Activated CD4-positive, alpha-beta T cell treated with anti-CD3 and anti-CD28 coated beads for 36 hours (primary cell): ENCODE measurements at regions not wholly inside any gene's neighbourhood (a gene's known extent, or its start where the extent isn't known, plus 50 kb on each side); places are given as distances from the start of the nearest gene placed in this dataset.

Experiments used
- ATAC-seq: fragments of 200-7000 bp; cut with Tn5 transposase; one replicate; pipeline ENCODE4 v1.10.0; 2021; ENCODE audit warnings: mild to moderate bottlenecking, moderate library complexity
- CTCF ChIA-PET: fragments of 350-600 bp; sonication (Branson Sonifier 250); formaldehyde crosslinking; loops from one replicate; lab custom pipeline; 2021; ENCODE audit warnings: antibody characterized with exemption; lab: Charles Lee
- POLR2A ChIA-PET: fragments of 350-600 bp; sonication (Branson Sonifier 250); formaldehyde crosslinking; loops from one replicate; lab custom pipeline; 2021; ENCODE audit warnings: antibody characterized with exemption, inconsistent platforms; lab: Charles Lee
- DNase-seq: peaks from one replicate; pipeline ENCODE4 v3.0.0-alpha.2; 2020
- H3K27ac Mint-ChIP-seq: one replicate; pipeline ENCODE4 v1.8.0; 2021; ENCODE audit warnings: mixed read lengths
- H3K27me3 Mint-ChIP-seq: one replicate; pipeline ENCODE4 v1.8.0; 2021; ENCODE audit warnings: mixed read lengths
- H3K36me3 Mint-ChIP-seq: one replicate; pipeline ENCODE4 v1.8.0; 2021; ENCODE audit warnings: low read depth, mixed read lengths
- H3K4me1 Mint-ChIP-seq: one replicate; pipeline ENCODE4 v1.8.0; 2021; ENCODE audit warnings: mixed read lengths
- H3K4me3 Mint-ChIP-seq: one replicate; pipeline ENCODE4 v1.8.0; 2021; ENCODE audit warnings: mild to moderate bottlenecking, moderate library complexity, mixed read lengths
- H3K9me3 Mint-ChIP-seq: one replicate; pipeline ENCODE4 v1.8.0; 2021; ENCODE audit warnings: low read depth, mixed read lengths
- intact Hi-C, 2 experiments: fragments of 100-400 bp; cut with DNase I in 1 of 2; cut with micrococcal nuclease in 1 of 2; formaldehyde crosslinking; loops; one replicate each; pipeline versions ENCODE4 v1.14.2 to v1.15.1; 2022 to 2024; cut with DNase I, micrococcal nuclease

DNA sequence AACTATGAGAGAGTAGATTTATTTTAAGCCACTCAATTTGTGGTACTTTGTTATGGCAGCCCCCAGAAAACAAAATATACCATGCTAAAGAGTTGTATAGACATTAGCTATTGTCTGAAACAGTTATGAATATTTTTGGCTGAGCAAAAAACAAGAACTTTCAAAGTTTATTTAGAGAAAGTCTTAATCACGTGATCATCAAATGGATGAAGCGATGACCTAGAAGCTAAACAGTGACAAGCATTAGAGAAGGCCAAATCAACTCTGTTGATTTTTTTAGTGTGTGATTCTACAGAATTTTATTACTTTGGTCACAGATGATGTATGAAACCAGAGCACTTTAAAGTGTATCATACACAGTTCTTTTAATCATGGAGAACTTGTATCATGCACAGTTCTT is 1247.9 kb upstream of the MAP3K7 start:
- no peak overlapping the region for H3K4me3 Mint-ChIP-seq
- ATAC-seq: no peak
- H3K27ac Mint-ChIP-seq: no peak overlapping the region
- ChIA-PET CTCF (no interaction called here), POLR2A (no interaction called here)
- intact Hi-C loops: no loop called here
- DNase-seq: no peak
- H3K4me1 Mint-ChIP-seq: no peaks in the 10 kb centered on the region
- H3K36me3 Mint-ChIP-seq: no peaks in the 10 kb centered on the region
- peaks cover 5% of the 10 kb centered on the region for H3K9me3 Mint-ChIP-seq
- H3K27me3 Mint-ChIP-seq: no peaks in the 10 kb centered on the region

DNA sequence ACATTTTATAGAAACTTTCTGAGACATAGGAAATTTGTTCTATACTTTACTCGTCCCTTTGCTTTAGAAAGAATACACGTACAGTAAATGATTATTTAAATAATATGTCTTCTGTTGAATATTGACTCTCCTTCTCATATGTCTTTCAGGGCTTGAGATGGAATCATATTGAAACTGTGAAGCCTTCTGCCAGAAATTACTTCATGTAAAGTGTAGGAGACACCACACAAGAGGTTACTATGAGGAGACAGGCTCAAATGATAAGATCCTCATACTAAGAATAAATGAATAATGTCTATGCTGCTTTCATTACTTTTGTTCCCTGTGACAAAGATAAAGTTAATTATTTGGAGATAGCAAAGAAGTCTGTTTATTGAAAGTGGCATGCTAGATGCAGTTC is 1240.3 kb upstream of the MAP3K7 start:
- Mint-ChIP-seq H3K27me3 (no peaks in the 10 kb centered on the region), H3K9me3 (peaks cover 6% of the 10 kb centered on the region), H3K4me3 (no peak overlapping the region), H3K36me3 (no peaks in the 10 kb centered on the region), H3K4me1 (no peaks in the 10 kb centered on the region), H3K27ac (no peak overlapping the region)
- ChIA-PET CTCF (no interaction called here), POLR2A (no interaction called here)
- ATAC-seq (no peak), DNase-seq (no peak)
- intact Hi-C loops: no loop called here

DNA sequence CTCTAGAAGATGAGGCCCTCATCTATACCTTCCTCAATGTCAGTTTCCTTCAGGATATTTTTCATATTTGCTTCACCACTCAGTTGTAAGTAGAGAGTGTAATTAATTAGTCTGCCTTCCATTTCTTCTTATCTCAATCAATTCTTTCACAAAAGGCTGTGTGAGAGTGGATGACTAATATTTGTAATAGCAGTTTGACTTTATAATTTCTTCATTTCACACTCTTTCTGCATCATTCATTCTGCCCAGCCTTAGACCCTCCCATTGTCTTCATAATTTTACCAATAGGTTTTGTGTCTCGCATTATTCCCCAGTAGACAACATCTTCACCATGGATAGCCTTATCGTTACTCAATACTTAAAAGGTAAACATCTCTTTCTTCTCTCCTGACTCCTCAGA is 1239.3 kb upstream of the MAP3K7 start:
- POLR2A ChIA-PET: no interaction called here
- CTCF ChIA-PET: no interaction called here
- DNase-seq (no peak), ATAC-seq (no peak)
- intact Hi-C loops: no loop called here
- Mint-ChIP-seq H3K4me3 (no peak overlapping the region), H3K36me3 (no peaks in the 10 kb centered on the region), H3K9me3 (peaks cover 6% of the 10 kb centered on the region), H3K4me1 (no peaks in the 10 kb centered on the region), H3K27ac (no peak overlapping the region), H3K27me3 (no peaks in the 10 kb centered on the region)

DNA sequence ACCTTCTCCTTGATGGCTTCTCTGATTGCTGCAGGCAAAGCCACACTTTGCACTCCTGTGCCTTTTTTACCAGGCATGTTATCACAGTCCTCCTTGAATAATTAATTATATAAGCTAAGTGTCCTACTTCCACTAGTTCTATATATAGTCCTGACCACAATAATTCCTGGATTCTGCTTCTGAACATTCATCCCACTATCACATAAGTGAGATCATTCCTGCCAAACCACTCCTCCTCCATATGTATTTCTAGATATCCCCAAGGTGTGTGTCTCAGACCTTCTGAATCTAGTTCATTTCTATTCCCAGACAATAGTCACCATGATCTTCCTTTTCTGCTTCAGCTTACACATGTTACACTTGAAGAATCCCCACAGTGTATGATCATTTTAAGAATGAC is 1237.5 kb upstream of the MAP3K7 start:
- Mint-ChIP-seq H3K4me3 (no peak overlapping the region), H3K27ac (no peak overlapping the region), H3K9me3 (peaks cover 6% of the 10 kb centered on the region), H3K4me1 (no peaks in the 10 kb centered on the region), H3K27me3 (no peaks in the 10 kb centered on the region), H3K36me3 (no peaks in the 10 kb centered on the region)
- ChIA-PET POLR2A (no interaction called here), CTCF (no interaction called here)
- intact Hi-C loops: no loop called here
- DNase-seq: no peak
- ATAC-seq: no peak

DNA sequence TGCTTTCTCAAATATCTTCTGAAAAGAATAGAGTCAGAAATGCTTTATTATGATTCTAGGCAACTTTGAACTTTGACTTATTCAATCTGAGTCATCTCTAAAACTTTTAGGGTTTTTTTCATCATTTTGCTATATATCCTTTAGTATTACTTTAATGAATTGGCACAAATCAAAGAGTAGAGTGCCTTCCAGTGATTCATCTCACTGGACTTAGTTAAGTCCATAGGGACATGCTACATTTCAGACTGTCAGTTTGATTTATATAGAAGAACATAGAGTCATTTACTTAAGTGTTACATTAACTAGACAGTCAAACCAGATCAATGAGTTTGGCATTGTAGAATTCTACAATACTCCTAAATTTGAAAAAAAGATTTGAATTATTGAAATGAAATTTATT is 1235.7 kb upstream of the MAP3K7 start:
- H3K36me3 Mint-ChIP-seq: no peaks in the 10 kb centered on the region
- ChIA-PET POLR2A (no interaction called here), CTCF (no interaction called here)
- no peaks in the 10 kb centered on the region for H3K27me3 Mint-ChIP-seq
- no peak overlapping the region for H3K4me3 Mint-ChIP-seq
- intact Hi-C loops: no loop called here
- ATAC-seq (no peak), DNase-seq (no peak)
- no peaks in the 10 kb centered on the region for H3K4me1 Mint-ChIP-seq
- peaks cover 6% of the 10 kb centered on the region for H3K9me3 Mint-ChIP-seq
- no peak overlapping the region for H3K27ac Mint-ChIP-seq

DNA sequence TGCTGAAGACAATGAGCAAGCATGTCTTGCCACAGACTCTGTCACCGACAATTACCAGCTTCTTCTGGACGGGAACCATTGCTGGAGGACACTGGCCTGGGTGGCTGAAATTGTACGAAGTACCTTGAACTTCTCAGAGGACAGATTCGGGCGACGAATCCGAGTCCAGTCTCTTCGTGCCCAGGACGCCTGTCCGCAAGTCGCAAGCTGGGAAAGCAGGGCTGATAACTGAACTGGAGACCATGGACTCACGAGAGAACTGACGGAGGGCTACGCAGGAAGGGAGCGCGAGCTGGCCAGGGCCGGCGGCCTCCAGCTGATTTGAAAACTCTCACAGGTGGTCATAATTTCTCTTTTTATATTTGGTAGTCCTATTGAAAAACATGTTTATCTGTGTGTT is 1229.5 kb upstream of the MAP3K7 start:
- ChIA-PET POLR2A (no interaction called here), CTCF (interaction anchor here (0.6 kb wide), 1 partner anchor 262 kb away, joined by 3 read pairs; no protein-coding TSS in a partner anchor)
- no peaks in the 10 kb centered on the region for H3K9me3 Mint-ChIP-seq
- H3K4me1 Mint-ChIP-seq: no peaks in the 10 kb centered on the region
- H3K4me3 Mint-ChIP-seq: no peak overlapping the region
- intact Hi-C loops: no loop called here
- no peaks in the 10 kb centered on the region for H3K27me3 Mint-ChIP-seq
- DNase-seq: no peak
- H3K27ac Mint-ChIP-seq: no peak overlapping the region
- no peak for ATAC-seq
- no peaks in the 10 kb centered on the region for H3K36me3 Mint-ChIP-seq

DNA sequence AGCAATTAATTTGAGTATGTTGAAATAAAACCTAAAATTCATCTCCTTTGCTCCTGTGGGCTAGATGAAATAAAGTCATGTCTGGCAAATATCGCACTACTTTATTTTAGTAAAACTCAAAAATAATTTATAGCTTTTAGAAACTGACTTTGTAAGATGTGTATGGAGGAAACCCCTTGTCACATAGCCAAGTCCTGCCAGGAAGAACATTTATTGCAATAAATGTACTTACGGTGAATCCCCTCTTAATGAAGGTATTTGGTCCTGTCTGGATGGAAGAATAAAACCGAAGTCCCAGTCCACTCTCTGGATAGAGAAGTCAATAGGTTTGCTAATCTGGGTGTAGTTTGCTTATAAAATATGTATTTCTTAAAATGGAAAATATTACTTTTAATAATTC is 1226.8 kb upstream of the MAP3K7 start:
- CTCF ChIA-PET: no interaction called here
- ATAC-seq (no peak), DNase-seq (no peak)
- intact Hi-C loops: no loop called here
- Mint-ChIP-seq H3K27me3 (no peaks in the 10 kb centered on the region), H3K9me3 (peaks cover 3% of the 10 kb centered on the region), H3K27ac (no peak overlapping the region), H3K36me3 (no peaks in the 10 kb centered on the region), H3K4me1 (no peaks in the 10 kb centered on the region), H3K4me3 (no peak overlapping the region)
- POLR2A ChIA-PET: no interaction called here

DNA sequence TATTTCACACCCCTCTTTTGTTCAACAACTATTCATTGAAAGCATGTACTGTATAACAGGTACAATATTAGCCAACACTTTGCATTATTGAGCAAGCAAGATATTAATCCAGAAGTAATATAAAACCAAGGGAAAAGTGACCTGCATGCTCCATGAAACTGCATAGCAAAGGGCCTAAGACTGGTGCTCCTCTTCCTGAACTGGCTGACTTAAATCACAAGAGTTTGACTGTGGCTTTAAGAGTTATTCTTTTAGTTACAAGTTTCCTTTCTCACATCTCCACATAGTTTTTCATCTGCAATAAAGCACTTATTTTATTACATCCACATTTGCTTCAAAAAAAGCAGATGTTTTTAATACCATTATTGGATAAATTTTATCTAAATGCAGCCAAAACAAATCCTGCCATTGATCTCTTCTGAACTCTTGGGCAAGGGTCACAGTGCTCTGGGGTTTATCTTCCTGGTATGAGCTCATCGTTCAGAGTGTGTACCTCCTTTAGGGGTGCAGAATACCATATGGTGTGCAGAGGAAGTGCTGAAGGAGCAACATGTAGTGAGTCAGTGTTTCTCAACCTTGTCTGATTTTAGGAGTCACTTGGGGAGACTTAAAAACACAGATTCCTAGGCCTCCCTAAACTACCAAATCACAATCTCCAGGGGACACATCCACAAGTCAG is 1225.9 kb upstream of the MAP3K7 start:
- no peak overlapping the region for H3K4me3 Mint-ChIP-seq
- no peaks in the 10 kb centered on the region for H3K27me3 Mint-ChIP-seq
- no peaks in the 10 kb centered on the region for H3K36me3 Mint-ChIP-seq
- H3K27ac Mint-ChIP-seq: no peak overlapping the region
- CTCF ChIA-PET: no interaction called here
- intact Hi-C loops: no loop called here
- peaks cover 3% of the 10 kb centered on the region for H3K9me3 Mint-ChIP-seq
- DNase-seq: no peak
- POLR2A ChIA-PET: no interaction called here
- H3K4me1 Mint-ChIP-seq: no peaks in the 10 kb centered on the region
- ATAC-seq: no peak

DNA sequence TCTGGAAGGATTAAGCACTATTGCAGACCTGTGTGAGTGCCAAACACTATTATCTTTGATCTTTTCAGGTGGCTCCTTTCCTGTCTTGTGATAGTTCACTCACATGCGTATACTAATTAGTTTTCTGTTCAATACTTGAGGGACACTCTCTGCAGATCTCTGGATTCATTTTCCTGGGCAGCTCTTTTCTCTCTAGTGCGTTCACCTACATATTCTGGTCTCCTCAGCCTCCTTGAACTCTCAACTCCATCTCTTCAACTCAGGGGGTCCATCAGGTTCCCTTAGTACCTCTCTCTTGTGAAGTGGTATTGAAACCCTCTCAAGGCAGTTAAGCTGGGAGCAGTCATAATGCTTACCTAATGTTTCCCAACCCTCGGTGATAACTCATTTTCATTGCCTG is 1218.1 kb upstream of the MAP3K7 start:
- no peak overlapping the region for H3K27ac Mint-ChIP-seq
- DNase-seq (no peak), ATAC-seq (no peak)
- ChIA-PET CTCF (no interaction called here), POLR2A (no interaction called here)
- H3K4me1 Mint-ChIP-seq: no peaks in the 10 kb centered on the region
- intact Hi-C loops: no loop called here
- H3K9me3 Mint-ChIP-seq: peaks cover 2% of the 10 kb centered on the region
- no peaks in the 10 kb centered on the region for H3K36me3 Mint-ChIP-seq
- no peak overlapping the region for H3K4me3 Mint-ChIP-seq
- H3K27me3 Mint-ChIP-seq: no peaks in the 10 kb centered on the region

DNA sequence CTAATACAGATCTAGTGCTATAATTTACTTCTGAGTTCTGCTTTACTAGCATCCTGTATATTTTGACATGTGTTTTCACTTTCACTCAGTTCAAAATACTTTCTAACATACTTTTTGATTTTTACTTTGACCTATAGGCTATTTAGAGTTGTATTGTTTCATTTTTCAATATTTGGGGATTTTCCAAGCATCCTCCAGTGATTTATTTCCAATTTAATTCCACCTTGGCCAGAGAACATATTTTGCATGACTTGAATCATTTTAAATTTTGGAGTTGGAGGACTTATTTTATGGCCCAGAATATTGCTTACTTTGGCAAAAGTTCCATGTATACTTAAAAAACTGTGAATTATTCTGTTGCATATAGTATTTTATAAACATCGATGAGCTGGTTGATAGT is 1215.6 kb upstream of the MAP3K7 start:
- Mint-ChIP-seq H3K27me3 (no peaks in the 10 kb centered on the region), H3K36me3 (no peaks in the 10 kb centered on the region), H3K27ac (no peak overlapping the region), H3K9me3 (peaks cover 2% of the 10 kb centered on the region), H3K4me1 (no peaks in the 10 kb centered on the region), H3K4me3 (no peak overlapping the region)
- intact Hi-C loops: no loop called here
- CTCF ChIA-PET: no interaction called here
- POLR2A ChIA-PET: no interaction called here
- DNase-seq (no peak), ATAC-seq (no peak)

DNA sequence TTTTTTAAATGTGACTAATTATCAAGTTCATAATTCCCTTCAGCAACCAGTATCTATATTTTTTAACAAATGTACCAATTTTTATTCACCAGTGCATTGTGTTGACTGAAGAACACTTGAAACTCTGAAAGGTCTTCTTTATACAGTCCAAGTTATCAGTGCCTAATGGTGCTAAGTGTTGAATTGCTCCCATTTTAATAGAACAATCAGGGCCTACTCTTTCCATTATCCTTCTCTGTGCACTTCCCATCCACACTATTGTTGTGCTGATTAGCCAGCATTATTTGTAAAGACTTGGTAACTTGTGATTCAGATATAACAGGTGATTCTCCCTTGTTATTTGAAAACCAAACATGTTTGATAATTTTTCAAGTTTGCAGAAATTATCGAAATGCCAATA is 1209.7 kb upstream of the MAP3K7 start:
- CTCF ChIA-PET: no interaction called here

DNA sequence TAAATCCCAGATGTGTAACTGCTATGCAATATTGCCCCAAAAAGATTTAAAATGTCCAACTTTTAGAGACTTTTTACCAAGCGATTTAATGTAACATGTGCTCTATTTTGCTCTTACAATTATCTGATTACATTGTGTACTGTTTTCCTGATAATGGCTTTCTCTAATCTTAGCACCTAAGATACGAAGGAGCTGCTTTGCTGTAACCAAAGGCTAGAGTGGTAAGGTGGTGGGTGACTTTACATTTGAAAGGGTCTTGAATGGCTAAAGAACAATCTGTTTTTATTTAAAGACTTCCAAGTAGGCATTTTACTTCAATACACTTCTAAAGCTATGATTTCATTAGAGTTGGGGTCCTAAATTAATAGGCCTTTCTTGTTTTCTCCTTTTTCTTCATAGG is 1201.6 kb upstream of the MAP3K7 start:
- Mint-ChIP-seq H3K27ac (no peak overlapping the region), H3K27me3 (no peaks in the 10 kb centered on the region), H3K36me3 (no peaks in the 10 kb centered on the region), H3K9me3 (peaks cover 2% of the 10 kb centered on the region), H3K4me1 (no peaks in the 10 kb centered on the region), H3K4me3 (no peak overlapping the region)
- DNase-seq (no peak), ATAC-seq (no peak)
- ChIA-PET POLR2A (no interaction called here), CTCF (interaction anchor here (0.7 kb wide), 1 partner anchor 132 kb away, joined by 3 read pairs; no protein-coding TSS in a partner anchor)
- intact Hi-C loops: no loop called here

More for the DNA sequence above, 1209.7 kb upstream of the MAP3K7 start:
- no peaks in the 10 kb centered on the region for H3K36me3 Mint-ChIP-seq
- no peak overlapping the region for H3K27ac Mint-ChIP-seq
- no peak for DNase-seq
- no peak overlapping the region for H3K4me3 Mint-ChIP-seq
- H3K27me3 Mint-ChIP-seq: no peaks in the 10 kb centered on the region
- H3K9me3 Mint-ChIP-seq: peaks cover 2% of the 10 kb centered on the region
- intact Hi-C loops: no loop called here
- no peaks in the 10 kb centered on the region for H3K4me1 Mint-ChIP-seq
- ATAC-seq: no peak
- POLR2A ChIA-PET: no interaction called here
